GM12878 (cell line): ENCODE measurements at regions not wholly inside any gene's neighbourhood (a gene's known extent, or its start where the extent isn't known, plus 50 kb on each side); places are given as distances from the start of the nearest gene placed in this dataset.

Source experiments
- ATAC-seq: fragments of 200-7000 bp; cut with Tn5 transposase; 3 replicates; pipeline ENCODE4 v1.9.1; 2020; ENCODE audit warnings: mild to moderate bottlenecking, moderate library complexity
- BruUV-seq: library from RNA; stranded (reverse); fragments of 400-500 nt; replicated peaks from 2 replicates; lab custom pipeline; 2021; lab: Mats Ljungman, UMichigan
- CTCF ChIA-PET: fragments of 300-600 bp; sonication (Branson Sonifier 250); formaldehyde crosslinking; extraction: SDS; loops from one replicate; lab custom pipeline; 2021; ENCODE audit warnings: inconsistent platforms; lab: Yijun Ruan, JAX
- POLR2A ChIA-PET: fragments of 350-600 bp; formaldehyde crosslinking; extraction: SDS; loops from one replicate; lab custom pipeline; 2021; ENCODE audit warnings: inconsistent platforms; lab: Charles Lee
- RAD21 ChIA-PET: fragments of 300-600 bp; sonication (Branson Sonifier 250); formaldehyde crosslinking; loops from one replicate; lab custom pipeline; 2023; ENCODE audit warnings: antibody characterized with exemption; ENCODE audit not compliant: unreplicated experiment; lab: Charles Lee
- SMC1A ChIA-PET: fragments of 300-600 bp; sonication (Branson Sonifier 250); formaldehyde crosslinking; loops from one replicate; lab custom pipeline; 2023; ENCODE audit not compliant: unreplicated experiment, uncharacterized antibody; lab: Charles Lee
- DNase-seq: peaks from one replicate; pipeline ENCODE4 v3.0.0-alpha.2; 2011; ENCODE audit warnings: low read depth, low spot score
- FAIRE-seq: peaks from 3 replicates; lab custom pipeline; 2011; peaks lifted over from hg19 to GRCh38; lab: Jason Lieb, UNC
- H2AFZ ChIP-seq: 2 replicates; pipeline ENCODE4 v1.6.0; 2011; ENCODE audit warnings: low read depth, low read length, control low read depth; ENCODE audit not compliant: control insufficient read depth
- H3K27ac ChIP-seq: 2 replicates; pipeline ENCODE4 v1.5.1; 2011; ENCODE audit warnings: control low read depth; ENCODE audit not compliant: control insufficient read depth, insufficient read depth
- H3K27me3 ChIP-seq, 2 experiments: replicated peaks in 1 of 2; 2 replicates each; pipeline versions ENCODE4 v1.6.0 to v1.6.1; 2011; ENCODE audit warnings: low read length in 1 of 2; ENCODE audit not compliant: control insufficient read depth in 2 of 2, insufficient read depth in 2 of 2
- H3K36me3 ChIP-seq, 2 experiments: 2 replicates each; pipeline ENCODE4 v1.5.1; 2011; ENCODE audit warnings: low read length in 1 of 2; ENCODE audit not compliant: control insufficient read depth in 2 of 2, insufficient read depth in 2 of 2
- H3K4me1 ChIP-seq: 2 replicates; pipeline ENCODE4 v1.6.1; 2011; ENCODE audit warnings: mild to moderate bottlenecking, low read length, moderate library complexity, mixed read lengths; ENCODE audit not compliant: control insufficient read depth, insufficient read depth
- H3K4me2 ChIP-seq: 2 replicates; pipeline ENCODE4 v1.6.0; 2011; ENCODE audit warnings: control low read depth; ENCODE audit not compliant: control insufficient read depth, insufficient read depth
- H3K4me3 ChIP-seq: fragments of 200-600 bp; sonication (generic); 2 replicates; pipeline ENCODE4 v1.5.1; 2016
- H3K79me2 ChIP-seq: 2 replicates; pipeline ENCODE4 v1.6.0; 2011; ENCODE audit warnings: low read length; ENCODE audit not compliant: control insufficient read depth, insufficient read depth
- H3K9ac ChIP-seq: 2 replicates; pipeline ENCODE4 v1.8.0; 2011; ENCODE audit warnings: low read length, control low read depth, mixed read lengths; ENCODE audit not compliant: control insufficient read depth, insufficient read depth
- H3K9me3 ChIP-seq: replicated peaks from 3 replicates; pipeline ENCODE4 v1.5.1; 2011; ENCODE audit warnings: mild to moderate bottlenecking, low read length; ENCODE audit not compliant: control insufficient read depth, insufficient read depth
- H4K20me1 ChIP-seq: 2 replicates; pipeline ENCODE4 v1.6.0; 2011; ENCODE audit not compliant: control insufficient read depth, insufficient read depth
- CBX5 ChIP-seq: sonication (generic); IDR thresholded peaks from 2 replicates; pipeline ENCODE4 v1.6.1; 2016; ENCODE audit warnings: low read depth, moderate library complexity, mild to moderate bottlenecking, inconsistent platforms
- CHD2 ChIP-seq: IDR thresholded peaks from 2 replicates; pipeline ENCODE4 v1.6.1; 2011; ENCODE audit warnings: low read depth, low read length, improper control_type of control experiment, borderline replicate concordance
- CREM ChIP-seq: IDR thresholded peaks from 2 replicates; pipeline ENCODE4 v1.6.1; 2014; ENCODE audit warnings: antibody characterized with exemption, low read depth
- DPF2 ChIP-seq: fragments of 450-650 bp; IDR thresholded peaks from 2 replicates; pipeline ENCODE4 v1.6.1; 2017; ENCODE audit warnings: mild to moderate bottlenecking
- HDAC6 ChIP-seq: fragments of 200-600 bp; sonication (generic); IDR thresholded peaks from one replicate; pipeline ENCODE4 v1.8.0; 2017; ENCODE audit warnings: antibody characterized with exemption; ENCODE audit not compliant: unreplicated experiment
- JUNB ChIP-seq: IDR thresholded peaks from 2 replicates; pipeline ENCODE4 v1.6.1; 2016; ENCODE audit warnings: antibody characterized with exemption, mild to moderate bottlenecking
- KDM1A ChIP-seq: fragments of 200-600 bp; sonication (generic); IDR thresholded peaks from 2 replicates; pipeline ENCODE4 v1.6.1; 2016; ENCODE audit warnings: borderline replicate concordance
- NR2F1 ChIP-seq: fragments of 450-650 bp; conservative IDR thresholded peaks from 2 replicates; pipeline ENCODE4 v1.6.1; 2017; ENCODE audit warnings: mild to moderate bottlenecking
- NRF1 ChIP-seq: conservative IDR thresholded peaks from 2 replicates; pipeline ENCODE4 v1.6.1; 2011; ENCODE audit warnings: mild to moderate bottlenecking, low read depth, low read length, improper control_type of control experiment
- RAD51 ChIP-seq: fragments of 450-650 bp; IDR thresholded peaks from 2 replicates; pipeline ENCODE4 v1.6.1; 2016; ENCODE audit warnings: moderate library complexity, mild to moderate bottlenecking, inconsistent platforms
- RB1 ChIP-seq: fragments of 450-650 bp; formaldehyde crosslinking; IDR thresholded peaks from 2 replicates; pipeline ENCODE4 v1.6.1; 2017; ENCODE audit warnings: mild to moderate bottlenecking, borderline replicate concordance
- RELA ChIP-seq: fragments of 450-650 bp; IDR thresholded peaks from 2 replicates; pipeline ENCODE4 v1.8.0; 2014; ENCODE audit warnings: borderline replicate concordance; ENCODE audit not compliant: partially characterized antibody
- ZNF207 ChIP-seq: fragments of 450-650 bp; IDR thresholded peaks from 2 replicates; pipeline ENCODE4 v1.6.1; 2014; ENCODE audit warnings: antibody characterized with exemption, mild to moderate bottlenecking, borderline replicate concordance
- ZNF384 ChIP-seq: IDR thresholded peaks from 2 replicates; pipeline ENCODE4 v1.6.1; 2012; ENCODE audit warnings: low read depth, mild to moderate bottlenecking, low read length, improper control_type of control experiment, borderline replicate concordance
- ZNF622 ChIP-seq: fragments of 450-650 bp; IDR thresholded peaks from 2 replicates; pipeline ENCODE4 v1.6.1; 2017; ENCODE audit warnings: mild to moderate bottlenecking, inconsistent platforms
- ZSCAN29 ChIP-seq: fragments of 450-650 bp; IDR thresholded peaks from 2 replicates; pipeline ENCODE4 v1.6.1; 2017; ENCODE audit warnings: mild to moderate bottlenecking, moderate library complexity
- WGBS: methylation state at CpG from one replicate; pipeline ENCODE4 v1.1.6; 2016; ENCODE audit warnings: low lambda C conversion rate; ENCODE audit not compliant: insufficient replicate concordance, insufficient coverage; ENCODE audit errors: missing lambda C conversion rate; 5-methylcytosine and 5-hydroxymethylcytosine counted together
- in situ Hi-C: fragments of 300-500 bp; cut with MboI; formaldehyde crosslinking; loops from 9 replicates; pipeline ENCODE4 v1.14.3; 2018; ENCODE audit warnings: mixed read lengths
- intact Hi-C: fragments of 100-400 bp; cut with micrococcal nuclease; formaldehyde crosslinking; loops from one replicate; pipeline ENCODE4 v1.14.2; 2022; ENCODE audit not compliant: unreplicated experiment
- TF ChIP-seq, protein P1 (sequence below): IDR thresholded peaks from 2 replicates; pipeline ENCODE4 v1.6.1; 2012; ENCODE audit warnings: mild to moderate bottlenecking, low read depth, low read length
- TF ChIP-seq, protein P2 (sequence below): IDR thresholded peaks from 2 replicates; pipeline ENCODE4 v1.6.1; 2012; ENCODE audit warnings: low read depth, low read length, improper control_type of control experiment
- TF ChIP-seq, protein P3 (sequence below): IDR thresholded peaks from 2 replicates; pipeline ENCODE4 v1.6.1; 2012; ENCODE audit warnings: low read depth, low read length, improper control_type of control experiment
- TF ChIP-seq, protein P4 (sequence below): fragments of 450-650 bp; IDR thresholded peaks from 2 replicates; pipeline ENCODE4 v1.6.1; 2018; ENCODE audit warnings: mild to moderate bottlenecking, low read depth, moderate library complexity; ENCODE audit not compliant: partially characterized antibody

DNA sequence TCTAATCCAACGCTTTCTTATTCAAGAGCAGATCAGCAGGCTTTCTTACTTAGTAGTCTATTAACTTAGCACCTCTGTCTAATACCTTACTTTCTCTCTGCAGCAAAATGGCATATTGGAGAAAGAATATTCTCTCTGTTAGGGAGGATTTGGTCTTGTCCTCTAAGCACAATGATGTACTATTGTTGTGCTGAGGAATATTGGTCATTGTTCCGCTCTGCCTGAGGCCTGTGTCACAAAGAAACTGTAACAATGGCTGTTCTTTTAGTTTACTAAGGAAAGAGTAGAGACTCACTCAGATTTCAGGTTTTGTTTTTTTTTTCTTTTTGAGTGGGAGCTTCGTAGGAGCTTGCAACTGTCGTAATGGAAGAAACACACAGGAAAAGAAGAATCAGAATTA lies 1358.8 kb downstream of the LRFN5 start (continued):
- TF ChIP-seq NRF1 (no peak), CHD2 (no peak), HDAC6 (no peak), CBX5 (no peak), RB1 (no peak), DPF2 (no peak), RELA (no peak)
- TF ChIP-seq, all 136 proteins: peak for 0

DNA sequence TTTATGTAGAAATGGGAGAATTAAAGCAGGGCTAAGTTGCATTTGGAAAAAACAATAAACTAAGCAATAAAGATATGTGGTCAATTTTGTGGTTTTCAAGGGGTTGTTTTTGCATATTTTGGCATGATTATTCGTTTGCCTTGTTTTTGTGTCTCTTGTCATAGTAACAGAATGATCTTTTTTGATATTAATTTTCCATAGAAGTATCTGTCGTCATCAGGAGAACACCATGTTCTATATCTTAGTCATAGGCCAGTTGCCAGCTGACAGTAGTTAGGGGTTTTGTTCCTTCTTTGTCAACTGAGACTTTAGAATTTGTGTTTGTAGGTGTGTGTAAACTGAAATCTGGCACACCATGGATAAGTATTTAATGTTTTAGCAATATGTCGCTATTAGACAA lies 1354.8 kb downstream of the LRFN5 start:
- no peak overlapping the region for H3K9ac ChIP-seq
- in situ Hi-C loops: no loop called here
- no peaks in the 10 kb centered on the region for H4K20me1 ChIP-seq
- CTCF ChIA-PET: no interaction called here
- no peak overlapping the region for H3K4me2 ChIP-seq
- SMC1A ChIA-PET: no interaction called here
- POLR2A ChIA-PET: no interaction called here
- H3K4me1 ChIP-seq: no peaks in the 10 kb centered on the region
- WGBS: 3% methylated on average over 3 of the region's 3 CpGs
- H3K79me2 ChIP-seq: no peaks in the 10 kb centered on the region
- no peak for DNase-seq
- no peaks in the 10 kb centered on the region for H3K36me3 ChIP-seq
- no peaks in the 10 kb centered on the region for H3K27me3 ChIP-seq
- RAD21 ChIA-PET: no interaction called here
- FAIRE-seq: no peak
- no peak overlapping the region for H3K27ac ChIP-seq
- no peak for ATAC-seq
- no peak overlapping the region for H3K4me3 ChIP-seq
- no peaks in the 10 kb centered on the region for H3K9me3 ChIP-seq
- H2AFZ ChIP-seq: no peak overlapping the region
- intact Hi-C loops: no loop called here
- BruUV-seq: no TSS peak
- TF ChIP-seq ZNF384: no peak
- TF ChIP-seq, protein P1, sequence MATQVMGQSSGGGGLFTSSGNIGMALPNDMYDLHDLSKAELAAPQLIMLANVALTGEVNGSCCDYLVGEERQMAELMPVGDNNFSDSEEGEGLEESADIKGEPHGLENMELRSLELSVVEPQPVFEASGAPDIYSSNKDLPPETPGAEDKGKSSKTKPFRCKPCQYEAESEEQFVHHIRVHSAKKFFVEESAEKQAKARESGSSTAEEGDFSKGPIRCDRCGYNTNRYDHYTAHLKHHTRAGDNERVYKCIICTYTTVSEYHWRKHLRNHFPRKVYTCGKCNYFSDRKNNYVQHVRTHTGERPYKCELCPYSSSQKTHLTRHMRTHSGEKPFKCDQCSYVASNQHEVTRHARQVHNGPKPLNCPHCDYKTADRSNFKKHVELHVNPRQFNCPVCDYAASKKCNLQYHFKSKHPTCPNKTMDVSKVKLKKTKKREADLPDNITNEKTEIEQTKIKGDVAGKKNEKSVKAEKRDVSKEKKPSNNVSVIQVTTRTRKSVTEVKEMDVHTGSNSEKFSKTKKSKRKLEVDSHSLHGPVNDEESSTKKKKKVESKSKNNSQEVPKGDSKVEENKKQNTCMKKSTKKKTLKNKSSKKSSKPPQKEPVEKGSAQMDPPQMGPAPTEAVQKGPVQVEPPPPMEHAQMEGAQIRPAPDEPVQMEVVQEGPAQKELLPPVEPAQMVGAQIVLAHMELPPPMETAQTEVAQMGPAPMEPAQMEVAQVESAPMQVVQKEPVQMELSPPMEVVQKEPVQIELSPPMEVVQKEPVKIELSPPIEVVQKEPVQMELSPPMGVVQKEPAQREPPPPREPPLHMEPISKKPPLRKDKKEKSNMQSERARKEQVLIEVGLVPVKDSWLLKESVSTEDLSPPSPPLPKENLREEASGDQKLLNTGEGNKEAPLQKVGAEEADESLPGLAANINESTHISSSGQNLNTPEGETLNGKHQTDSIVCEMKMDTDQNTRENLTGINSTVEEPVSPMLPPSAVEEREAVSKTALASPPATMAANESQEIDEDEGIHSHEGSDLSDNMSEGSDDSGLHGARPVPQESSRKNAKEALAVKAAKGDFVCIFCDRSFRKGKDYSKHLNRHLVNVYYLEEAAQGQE: no peak
- TF ChIP-seq, protein P2, sequence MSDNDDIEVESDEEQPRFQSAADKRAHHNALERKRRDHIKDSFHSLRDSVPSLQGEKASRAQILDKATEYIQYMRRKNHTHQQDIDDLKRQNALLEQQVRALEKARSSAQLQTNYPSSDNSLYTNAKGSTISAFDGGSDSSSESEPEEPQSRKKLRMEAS: no peak
- no peak for TF ChIP-seq ZNF622
- TF ChIP-seq NR2F1: no peak
- TF ChIP-seq ZNF207: no peak
- TF ChIP-seq, protein P3, sequence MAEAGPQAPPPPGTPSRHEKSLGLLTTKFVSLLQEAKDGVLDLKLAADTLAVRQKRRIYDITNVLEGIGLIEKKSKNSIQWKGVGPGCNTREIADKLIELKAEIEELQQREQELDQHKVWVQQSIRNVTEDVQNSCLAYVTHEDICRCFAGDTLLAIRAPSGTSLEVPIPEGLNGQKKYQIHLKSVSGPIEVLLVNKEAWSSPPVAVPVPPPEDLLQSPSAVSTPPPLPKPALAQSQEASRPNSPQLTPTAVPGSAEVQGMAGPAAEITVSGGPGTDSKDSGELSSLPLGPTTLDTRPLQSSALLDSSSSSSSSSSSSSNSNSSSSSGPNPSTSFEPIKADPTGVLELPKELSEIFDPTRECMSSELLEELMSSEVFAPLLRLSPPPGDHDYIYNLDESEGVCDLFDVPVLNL: no peak
- no peak for TF ChIP-seq CREM
- TF ChIP-seq JUNB: no peak
- TF ChIP-seq, protein P4, sequence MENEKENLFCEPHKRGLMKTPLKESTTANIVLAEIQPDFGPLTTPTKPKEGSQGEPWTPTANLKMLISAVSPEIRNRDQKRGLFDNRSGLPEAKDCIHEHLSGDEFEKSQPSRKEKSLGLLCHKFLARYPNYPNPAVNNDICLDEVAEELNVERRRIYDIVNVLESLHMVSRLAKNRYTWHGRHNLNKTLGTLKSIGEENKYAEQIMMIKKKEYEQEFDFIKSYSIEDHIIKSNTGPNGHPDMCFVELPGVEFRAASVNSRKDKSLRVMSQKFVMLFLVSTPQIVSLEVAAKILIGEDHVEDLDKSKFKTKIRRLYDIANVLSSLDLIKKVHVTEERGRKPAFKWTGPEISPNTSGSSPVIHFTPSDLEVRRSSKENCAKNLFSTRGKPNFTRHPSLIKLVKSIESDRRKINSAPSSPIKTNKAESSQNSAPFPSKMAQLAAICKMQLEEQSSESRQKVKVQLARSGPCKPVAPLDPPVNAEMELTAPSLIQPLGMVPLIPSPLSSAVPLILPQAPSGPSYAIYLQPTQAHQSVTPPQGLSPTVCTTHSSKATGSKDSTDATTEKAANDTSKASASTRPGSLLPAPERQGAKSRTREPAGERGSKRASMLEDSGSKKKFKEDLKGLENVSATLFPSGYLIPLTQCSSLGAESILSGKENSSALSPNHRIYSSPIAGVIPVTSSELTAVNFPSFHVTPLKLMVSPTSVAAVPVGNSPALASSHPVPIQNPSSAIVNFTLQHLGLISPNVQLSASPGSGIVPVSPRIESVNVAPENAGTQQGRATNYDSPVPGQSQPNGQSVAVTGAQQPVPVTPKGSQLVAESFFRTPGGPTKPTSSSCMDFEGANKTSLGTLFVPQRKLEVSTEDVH: no peak
- no peak for TF ChIP-seq ZSCAN29
- TF ChIP-seq KDM1A: no peak
- TF ChIP-seq RAD51: no peak
